CMK (cell line): ENCODE measurements at regions not wholly inside any gene's neighbourhood (a gene's known extent, or its start where the extent isn't known, plus 50 kb on each side); places are given as distances from the start of the nearest gene placed in this dataset.

Experiments
- DNase-seq: peaks from one replicate; pipeline ENCODE4 v3.0.0-alpha.2; 2010; ENCODE audit warnings: low read depth

GRCh38 chr15:39451871-39452270 is 129.0 kb upstream of the THBS1 start:
- DNase-seq: no peak

DNA sequence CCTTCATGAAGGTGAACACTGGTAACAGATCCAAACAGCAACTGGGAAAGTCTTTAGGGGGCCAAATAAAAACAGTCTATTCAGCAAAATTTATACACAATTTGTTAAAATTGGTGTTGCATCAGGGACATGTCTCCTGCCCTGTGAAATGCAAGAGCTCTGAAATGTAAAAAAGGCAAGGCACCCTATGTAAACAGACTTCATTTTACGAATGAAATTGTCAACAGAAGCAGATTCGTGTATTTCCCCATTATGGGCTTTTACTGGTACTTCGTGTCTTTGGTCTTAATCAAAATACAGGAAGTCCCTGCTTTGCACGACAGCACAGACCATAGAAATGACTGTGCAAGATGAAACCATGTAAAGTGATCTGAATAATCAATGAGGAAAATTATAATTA is 127.3 kb upstream of the THBS1 start:
- no peak for DNase-seq

GRCh38 chr15:39454189-39454986 is 126.5 kb upstream of the THBS1 start:
- no peak for DNase-seq

DNA sequence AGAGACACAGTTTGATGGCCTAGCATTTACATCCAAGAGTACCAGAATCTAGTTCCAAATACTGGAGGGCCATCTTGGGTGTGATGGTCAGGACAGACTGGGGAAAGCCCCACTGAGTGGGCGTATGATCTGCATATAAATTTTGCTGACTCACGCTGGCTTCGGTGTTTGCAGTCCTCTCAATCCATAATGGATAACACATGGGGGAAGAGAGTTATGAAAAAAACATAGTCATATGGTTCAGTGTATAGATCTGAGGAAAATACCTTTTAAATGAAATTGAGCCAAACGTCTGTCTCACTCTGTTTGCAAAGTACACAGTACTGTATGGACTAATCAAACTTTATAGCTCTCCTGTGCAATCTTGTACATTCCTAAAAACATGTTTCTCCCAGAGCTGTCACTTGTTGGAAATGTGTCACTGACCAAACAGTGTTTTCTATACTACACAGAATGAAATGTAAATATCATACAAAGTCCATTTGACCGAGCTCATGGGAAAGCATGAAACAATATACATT is 125.3 kb upstream of the THBS1 start:
- DNase-seq: no peak

GRCh38 chr15:39456159-39456558 is 124.7 kb upstream of the THBS1 start:
- no peak for DNase-seq

DNA sequence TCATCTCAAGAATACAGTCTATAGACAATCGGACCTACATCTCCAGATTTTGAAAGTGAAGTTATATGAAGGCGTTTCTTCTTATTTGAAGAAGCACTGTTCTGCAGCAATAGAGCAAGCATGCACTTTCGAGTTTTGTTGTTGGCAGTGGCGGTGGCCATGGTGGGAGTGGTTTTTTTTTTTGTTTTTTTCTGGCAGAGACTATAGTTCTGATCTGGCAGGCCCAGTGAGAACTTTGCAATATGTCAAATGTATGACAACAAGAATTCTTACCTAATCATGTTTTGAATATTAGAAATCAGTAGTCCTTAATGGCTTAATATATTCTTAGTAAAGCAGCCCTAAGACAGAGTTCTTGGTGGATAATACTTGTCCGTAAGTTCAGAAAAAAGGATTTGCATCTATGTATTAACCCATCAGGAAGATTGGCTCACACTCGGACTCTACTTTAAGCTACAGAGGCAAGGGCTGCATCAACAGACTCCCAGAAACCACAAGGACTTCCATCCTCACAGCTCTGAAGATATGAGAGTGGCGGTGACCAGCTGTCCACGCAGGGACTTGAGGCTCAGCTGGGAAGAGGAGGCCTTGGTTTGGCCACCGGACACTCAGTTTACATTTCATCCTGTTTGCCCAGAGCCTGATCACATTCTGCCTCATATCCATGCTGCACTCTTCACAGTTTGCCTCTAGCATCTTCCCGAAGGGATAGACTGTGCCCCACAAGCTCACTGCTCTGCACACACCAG is 124.1 kb upstream of the THBS1 start:
- DNase-seq: no peak

- DNase-seq: no peak
These were observed 122.7 kb upstream of the THBS1 start for GRCh38 chr15:39458131-39458530.

DNA sequence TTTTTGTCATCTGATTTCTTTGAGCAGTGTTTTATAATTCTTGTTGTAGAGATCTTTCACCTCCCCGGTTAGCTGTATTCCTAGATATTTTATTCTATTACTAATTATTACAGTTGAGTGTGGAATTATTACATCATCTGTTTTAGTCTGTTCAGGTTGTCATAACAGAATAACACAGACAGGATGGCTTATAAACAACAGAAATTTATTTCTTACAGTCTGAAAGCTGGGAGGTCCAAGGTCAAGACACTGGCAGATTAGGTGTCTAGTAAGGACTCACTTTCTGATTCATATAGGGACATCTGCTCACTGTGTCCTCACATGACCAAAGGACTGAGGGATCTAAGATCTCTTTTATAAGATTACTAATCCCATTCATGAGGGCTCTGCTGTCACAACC is 121.3 kb upstream of the THBS1 start:
- DNase-seq: no peak

- no peak for DNase-seq
These were observed 120.1 kb upstream of the THBS1 start for GRCh38 chr15:39460748-39461147.

- no peak for DNase-seq
These were observed 119.2 kb upstream of the THBS1 start for GRCh38 chr15:39461536-39462130.

GRCh38 chr15:39462691-39463090 is 118.2 kb upstream of the THBS1 start:
- no peak for DNase-seq

DNA sequence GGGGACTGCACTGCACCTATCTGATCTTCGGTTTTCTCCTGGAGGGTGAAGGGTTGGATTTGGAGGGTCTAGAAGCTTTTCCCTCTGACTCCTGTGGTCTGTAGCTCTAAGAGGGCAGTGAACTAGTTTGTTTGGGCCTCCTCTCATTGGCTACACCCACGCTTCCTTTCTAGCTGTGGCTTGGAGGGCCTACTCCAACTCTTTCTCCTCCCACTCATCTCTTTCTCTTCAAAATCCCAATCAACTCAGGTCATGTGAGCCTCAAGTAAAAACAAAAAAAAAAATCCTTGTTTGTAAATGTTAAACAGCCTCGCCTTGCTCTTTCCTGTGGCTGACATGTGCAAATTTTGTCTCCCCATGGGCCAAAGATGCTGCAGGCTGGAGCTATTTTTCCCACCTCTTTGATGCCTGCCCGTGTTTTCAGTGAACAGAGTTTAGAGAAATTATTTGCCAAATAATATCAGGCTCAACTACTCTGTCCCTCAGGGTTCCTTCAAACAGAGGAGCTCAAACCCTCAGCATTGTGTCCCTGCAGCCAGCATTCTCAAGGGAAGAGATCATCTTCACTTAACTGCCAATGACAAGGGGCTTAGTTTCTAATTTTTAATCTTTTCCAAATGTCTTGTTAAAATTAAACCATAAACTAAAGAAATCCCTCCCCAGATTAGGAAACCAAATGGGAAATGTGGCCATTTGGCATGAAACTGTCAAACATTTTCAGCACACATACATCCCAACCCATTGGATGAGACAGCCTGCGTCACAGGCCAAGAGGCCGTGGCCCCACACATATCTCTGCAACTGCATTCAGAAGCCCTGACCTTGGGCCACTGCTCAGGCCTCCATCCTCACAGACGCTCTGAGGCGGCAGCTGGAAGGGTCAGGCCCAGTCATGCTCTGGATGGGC is 114.8 kb upstream of the THBS1 start:
- no peak for DNase-seq

DNA sequence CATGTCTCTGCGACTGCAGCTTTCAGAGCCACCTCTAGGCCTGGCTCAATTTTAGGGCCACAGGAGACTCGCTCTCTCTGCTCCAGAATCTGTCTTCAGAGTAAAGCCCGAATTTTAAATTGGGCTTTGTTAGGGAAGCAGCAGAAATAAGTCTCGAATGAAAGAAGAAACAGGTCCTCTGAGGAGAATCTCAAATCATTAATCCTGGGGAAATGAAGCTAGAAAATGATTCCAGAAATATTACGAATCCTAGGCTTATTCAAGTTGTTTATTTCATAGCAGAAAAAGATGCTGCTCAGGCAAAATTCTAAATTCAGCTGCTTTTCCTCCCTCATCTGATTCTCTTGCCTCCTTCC is 114.2 kb upstream of the THBS1 start:
- DNase-seq: no peak

DNA sequence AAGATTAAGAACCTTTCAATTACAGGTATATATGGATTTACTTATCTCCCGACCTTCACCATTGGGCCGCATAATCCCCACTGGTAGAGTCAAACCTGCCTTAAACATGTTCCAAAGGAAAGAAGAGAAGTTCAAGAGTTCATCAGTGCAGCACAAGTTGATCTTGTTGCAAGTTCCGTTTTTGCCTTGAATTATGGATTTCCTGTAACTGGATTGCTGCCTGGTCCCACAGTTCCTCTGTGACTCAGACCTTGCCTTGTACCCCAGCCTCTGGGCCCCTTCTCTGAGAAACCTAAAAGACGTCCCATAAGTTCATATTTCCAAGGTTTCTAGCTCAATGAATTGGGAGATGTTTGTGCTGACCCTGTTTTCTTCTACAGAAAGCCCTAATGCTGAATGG is 112.5 kb upstream of the THBS1 start:
- DNase-seq: peak; percentile 20

DNA sequence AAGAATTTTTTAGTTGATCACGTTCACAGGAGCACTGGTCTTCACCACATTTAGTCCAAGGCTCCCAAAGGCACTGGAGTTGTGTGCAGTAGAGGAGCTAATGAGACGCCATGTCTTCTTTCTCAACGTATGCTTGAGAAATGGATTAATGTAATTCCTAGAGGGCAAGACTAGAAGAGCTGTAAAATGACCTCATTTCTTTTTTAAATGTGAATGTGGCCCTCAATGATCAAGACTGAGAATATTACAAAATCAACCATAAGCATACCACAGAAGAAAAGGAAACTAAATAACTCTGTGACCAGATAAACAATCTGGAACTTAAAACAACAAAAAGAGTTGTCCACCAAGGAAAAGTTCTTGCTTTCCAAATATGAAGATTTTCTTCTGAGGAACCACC is 112.1 kb upstream of the THBS1 start:
- DNase-seq: no peak

GRCh38 chr15:39471785-39472574 is 108.9 kb upstream of the THBS1 start:
- no peak for DNase-seq

DNA sequence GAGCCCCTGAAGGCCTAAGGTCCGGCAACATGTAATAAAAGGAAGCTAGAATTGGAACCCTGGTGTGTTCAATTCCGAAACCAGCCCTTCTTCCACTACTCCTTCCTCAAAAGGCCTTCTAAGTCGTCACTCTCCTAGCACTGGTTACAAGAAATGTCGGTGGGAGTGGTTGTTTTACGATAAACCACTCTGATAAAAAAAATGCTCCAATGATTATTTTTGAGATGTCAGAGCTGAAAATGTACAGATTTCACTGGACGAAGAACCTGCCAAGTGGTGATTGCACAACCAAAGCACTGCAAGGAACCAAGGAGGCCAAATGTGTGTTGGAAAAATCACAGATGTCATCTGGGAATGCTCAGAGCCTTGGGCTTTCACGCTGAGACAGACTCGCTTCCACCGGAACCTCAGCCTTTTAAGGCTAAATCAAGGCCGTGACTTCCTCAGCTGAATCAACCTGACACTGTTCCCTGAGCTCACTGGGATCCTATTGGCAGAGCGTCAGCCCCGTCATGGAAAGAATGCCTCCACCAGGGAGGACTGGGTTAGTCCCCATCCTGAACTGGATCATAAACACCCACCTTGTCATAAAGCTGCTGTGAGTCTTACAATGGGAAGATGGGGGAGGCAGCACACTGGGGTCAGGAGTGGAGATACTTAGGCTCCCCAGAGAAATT is 108.1 kb upstream of the THBS1 start:
- no peak for DNase-seq

DNA sequence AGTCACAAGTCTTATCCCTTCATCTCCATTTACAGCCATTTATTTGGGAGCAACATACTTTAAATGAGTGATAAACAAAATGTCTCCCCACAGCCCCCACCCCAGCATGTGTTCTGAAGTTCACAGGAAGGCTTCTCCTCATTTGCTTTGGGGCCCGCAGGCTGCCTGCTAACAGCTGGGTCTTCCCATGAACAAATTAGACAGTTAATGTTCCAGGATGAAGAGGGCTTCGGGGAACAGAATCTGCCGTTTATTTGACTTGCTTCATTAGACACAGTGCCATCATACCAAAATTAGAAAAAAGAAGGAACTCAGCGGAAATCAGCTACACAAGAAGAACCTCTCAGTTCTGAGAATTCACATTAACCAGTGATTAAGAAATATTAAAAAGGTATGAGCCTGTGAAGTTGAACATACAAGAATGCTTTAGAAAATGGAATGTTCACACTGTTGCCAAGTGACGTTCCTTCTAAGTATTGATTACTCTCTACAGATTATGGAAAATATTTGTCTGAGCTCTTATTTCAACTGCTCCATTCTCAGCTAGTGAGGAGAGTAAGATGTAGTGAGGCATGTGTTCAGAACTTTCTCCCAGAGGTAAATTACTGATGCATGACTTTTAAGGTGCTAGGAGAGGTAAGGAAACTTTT is 107.5 kb upstream of the THBS1 start:
- DNase-seq: no peak

- no peak for DNase-seq
These were observed 106.2 kb upstream of the THBS1 start for GRCh38 chr15:39474657-39475056.

- no peak for DNase-seq
These were observed 101.9 kb upstream of the THBS1 start for GRCh38 chr15:39478996-39479395.
